ENCODE measurements at regions not wholly inside any gene's neighbourhood (a gene's known extent, or its start where the extent isn't known, plus 50 kb on each side); places are given as distances from the start of the nearest gene placed in this dataset.

DNA sequence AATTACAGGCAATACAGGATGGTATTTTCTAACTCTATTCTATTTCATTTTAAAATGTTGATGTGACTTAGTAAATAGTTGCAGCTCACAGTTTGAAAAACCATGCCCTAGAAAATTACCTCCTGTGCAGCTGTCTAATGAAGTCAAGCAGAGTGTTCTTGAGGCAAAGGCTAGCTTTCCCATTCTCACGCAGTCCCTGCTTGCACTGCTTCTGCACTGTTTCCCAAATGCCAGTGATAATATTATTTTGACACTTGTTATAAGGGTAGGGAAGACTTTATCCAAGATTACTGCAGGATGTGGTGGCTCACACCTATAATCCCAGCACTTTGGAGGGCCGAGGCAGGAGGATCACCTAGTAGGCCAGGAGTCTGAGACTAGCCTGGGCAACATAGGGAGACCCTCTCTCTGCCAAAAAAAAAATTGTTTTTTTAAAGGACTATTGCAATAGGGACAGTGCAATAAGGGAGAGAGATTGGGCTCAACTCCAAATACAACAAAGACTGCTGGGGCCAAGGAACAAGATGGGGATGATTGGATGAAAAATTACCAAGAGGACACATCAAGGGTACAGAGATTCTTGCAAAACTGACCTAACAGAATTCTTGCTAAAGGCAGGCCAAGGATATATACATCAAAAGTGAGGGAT is 196.1 kb downstream of the LY86 start:
- no peak for DNase-seq

DNA sequence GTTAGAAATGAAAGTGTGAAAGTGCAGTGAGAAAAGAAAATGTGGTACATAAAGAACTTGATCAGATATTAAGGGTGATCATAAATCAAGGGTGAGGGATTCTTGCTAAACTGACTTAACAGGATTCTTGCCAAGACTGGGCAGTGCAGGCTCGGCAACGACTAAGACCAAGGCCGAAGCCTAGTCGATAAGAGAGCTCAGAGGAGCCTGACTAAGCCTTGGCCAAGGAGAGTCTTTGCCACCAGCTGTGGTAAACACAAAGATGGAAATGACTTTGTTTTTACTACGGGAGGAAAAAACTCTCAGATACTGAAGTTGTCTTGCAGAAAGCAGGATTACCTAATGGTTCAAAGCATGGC is 196.6 kb downstream of the LY86 start:
- DNase-seq: no peak

DNA sequence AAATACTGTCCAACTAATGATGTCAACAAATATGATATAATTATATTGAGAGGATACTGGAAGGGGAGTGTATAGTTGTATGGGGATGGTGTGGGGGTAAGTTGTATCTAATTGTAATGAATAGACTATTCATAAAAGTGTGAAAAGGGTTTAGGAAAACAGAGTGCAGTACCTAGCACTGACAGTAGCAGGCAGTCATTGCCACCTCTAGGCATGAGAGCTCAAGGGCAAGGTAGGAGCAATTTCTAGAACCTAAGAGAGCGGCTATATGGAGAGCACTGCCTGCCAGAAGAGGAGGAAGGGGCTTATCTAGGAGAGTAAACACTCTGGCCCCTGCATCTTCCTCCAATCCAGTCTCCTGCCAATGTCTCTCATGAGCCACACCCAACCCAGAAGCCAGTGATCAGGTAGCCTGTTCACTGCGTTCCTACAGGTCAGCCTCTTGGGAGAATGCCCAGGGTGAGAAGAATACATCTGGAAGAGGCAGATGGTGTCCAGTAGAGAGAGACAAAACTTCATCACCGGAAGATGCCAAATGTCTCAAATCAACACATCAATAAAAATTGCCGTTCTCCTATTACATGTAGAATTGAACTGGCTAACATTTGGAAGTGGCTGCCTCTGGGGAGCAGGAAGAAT is 200.0 kb downstream of the LY86 start:
- peak; percentile 60 to 64 for DNase-seq

DNA sequence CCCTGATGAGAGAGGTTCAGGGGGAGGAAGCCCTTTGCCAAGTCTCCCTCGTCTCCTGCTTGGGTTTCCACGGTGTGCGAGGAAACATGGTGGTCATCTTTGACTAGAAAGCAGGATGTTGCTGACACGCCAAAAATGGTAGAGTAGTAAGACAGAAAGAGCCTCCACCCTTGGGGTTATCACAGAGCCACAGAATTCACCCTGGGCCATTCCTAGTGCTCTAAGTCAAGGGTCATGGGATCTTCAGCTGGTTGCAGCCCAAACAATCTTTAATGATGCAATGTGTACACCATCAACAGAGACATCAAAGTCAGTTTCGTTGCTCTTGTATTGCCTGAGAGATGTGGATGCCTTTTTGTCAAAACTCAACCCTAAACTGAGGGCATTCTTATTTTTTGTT is 201.9 kb downstream of the LY86 start:
- DNase-seq: no peak

DNA sequence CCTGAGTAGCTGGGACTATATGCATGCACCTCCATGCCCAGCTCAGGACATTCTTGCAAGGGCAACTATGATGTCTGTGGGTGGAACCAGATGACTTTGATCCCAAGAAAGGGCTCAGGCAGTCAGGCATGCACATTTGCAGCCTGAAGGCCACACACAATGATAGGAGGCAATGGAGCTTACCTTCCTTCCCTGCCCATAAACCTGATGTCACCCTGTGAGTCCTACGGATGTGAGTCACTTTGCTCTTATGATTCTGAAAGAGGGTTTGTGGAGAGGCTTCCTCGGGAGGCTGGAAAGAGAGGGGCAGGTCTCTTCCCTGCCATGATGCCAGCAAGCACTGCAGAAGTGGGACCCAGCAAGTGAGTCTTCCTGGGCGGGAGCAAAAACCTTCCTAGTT is 202.4 kb downstream of the LY86 start:
- DNase-seq: peak; percentile 23 to 58

DNA sequence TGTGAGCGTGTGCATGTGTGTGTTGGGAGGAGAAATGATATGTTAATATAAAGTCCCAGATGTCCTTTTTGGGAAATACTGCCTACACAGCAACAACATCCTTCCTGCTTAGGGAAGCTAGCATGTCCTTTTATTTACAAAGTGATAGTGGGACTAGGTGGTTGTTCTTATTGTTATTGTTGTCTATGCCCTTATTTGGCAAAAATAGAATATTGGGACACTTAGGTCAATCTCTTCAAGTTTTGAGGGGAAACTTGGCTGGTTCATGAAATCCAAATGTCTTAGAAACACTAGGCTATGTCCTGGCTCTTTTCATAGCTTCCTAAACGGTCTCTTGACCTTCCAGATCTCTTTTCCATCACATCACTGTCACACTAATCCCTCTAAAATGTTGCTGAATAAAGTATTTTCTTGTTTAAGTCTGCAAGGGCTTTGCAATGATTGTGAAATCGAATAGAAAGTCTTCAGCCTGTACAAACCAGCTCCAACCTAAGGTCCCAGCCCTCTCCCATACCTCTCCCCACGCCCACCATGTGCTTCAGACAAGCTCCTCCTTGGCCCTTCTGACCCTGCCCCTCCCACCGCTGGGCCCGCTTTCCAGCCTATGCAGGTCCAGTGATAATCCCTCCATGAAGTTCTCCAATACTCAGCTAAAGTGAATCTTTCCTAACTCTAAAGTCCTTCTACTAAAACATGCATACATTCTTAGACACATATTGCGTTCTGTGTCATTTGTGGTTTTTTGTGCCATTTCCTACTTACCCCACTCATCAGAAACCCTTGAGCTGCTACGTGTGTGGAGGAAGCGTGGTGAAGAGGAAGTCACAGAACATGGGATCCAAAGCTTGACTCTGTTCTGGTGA is 205.1 kb downstream of the LY86 start:
- DNase-seq: peak; percentile 93 to 96

DNA sequence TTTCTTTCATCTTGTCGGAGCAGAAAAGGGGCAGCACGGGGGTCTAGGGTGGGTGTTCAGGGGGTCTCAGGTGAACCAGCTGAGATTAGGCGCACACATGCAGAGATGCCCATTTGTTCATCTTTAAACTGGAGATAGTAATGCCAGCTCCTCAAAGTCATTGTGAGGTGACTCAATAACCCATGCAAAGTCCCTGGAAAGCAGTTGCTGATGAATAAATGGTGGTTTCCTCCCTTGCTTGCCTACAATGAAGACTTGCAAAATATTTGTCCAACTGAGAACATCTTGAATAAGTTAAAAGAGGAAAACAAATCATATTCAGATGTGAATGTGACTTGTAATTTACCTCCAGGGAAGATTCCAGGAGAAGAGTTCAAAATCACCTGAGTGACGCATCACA is 206.9 kb downstream of the LY86 start:
- DNase-seq: peak; percentile 61 to 73

DNA sequence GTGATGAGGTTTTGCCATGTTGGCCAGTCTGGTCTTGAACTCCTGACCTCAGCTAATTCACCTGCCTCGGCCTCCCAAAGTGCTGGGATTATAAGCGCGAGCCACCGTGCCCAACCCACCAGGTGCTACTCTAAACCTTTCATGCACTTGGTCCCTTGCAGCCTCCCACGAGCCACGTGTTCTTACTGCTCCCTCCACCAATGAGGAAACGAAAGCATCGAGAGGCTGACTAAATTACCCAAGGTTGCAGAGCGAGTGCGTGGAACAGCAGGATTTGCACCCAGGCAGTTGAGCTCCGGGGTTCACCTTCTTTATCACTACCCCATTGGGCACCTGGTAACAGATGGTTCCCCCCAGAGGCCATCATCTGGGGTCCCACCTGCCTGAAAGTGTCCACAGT is 208.3 kb downstream of the LY86 start:
- DNase-seq: peak; percentile 36 to 52

DNA sequence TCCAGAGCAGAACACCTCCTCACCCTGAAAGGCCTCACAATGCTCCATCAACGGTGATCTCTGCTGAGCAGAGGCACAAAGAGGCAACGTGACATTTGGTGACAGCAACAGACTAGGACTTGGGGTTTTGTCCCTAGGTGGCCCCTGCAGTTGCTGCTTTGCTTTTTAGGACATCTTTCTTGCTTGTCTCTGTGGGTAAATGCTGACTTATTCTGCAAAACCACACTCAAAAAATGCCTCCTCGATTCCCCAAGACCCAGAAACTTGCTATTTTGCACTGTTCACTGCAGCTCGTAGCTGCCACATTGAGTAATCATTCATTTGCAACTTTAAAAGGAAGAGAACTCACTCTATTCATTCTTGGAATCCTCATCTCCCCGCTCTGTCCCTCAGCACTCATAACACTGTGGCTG is 209.9 kb downstream of the LY86 start:
- peak; percentile 34 for DNase-seq

DNA sequence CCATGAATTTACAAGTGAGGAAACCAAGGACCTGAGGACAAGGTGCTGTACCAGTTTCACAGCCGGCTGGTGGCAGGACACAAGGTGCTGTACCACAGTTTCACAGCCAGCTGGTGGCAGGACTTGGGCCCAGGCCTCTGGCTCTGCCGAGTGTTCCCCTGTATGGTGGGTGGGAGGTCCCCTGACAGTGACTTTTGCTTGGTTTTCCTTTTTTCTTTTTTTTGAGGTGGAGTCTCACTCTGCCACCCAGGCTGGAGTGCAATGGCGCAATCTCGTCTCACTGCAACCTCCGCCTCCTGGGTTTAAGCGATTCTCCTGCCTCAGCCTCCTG is 212.4 kb downstream of the LY86 start:
- DNase-seq: peak; percentile 71 to 83

DNA sequence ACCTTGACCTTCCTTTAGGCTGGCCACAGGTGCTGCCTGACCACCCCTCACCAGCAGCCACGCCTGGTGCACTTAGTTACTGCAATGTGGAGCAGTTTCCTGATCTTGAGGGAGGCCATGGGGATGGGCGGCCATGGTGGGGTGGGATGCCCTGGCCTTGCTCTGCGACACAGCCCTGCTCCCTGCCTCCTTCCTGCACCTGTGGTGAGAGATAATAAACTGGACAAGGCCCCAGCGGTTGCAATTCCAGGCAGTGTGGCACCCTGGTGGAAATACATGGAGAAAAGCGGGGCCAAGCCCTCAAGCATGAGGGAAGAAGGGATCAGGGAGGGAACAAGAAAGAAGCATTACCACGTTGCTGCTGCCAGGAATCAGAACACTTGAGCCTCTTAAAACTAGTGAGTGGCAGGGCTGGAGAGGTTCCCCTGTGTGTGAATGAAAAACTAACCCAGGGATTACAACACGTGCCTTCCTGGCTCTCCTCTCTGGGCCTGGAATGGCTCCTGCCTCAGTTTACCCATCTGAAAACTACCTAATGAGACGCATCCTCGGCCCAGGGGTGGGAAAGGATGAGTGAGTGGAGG is 213.2 kb downstream of the LY86 start:
- DNase-seq: no peak

DNA sequence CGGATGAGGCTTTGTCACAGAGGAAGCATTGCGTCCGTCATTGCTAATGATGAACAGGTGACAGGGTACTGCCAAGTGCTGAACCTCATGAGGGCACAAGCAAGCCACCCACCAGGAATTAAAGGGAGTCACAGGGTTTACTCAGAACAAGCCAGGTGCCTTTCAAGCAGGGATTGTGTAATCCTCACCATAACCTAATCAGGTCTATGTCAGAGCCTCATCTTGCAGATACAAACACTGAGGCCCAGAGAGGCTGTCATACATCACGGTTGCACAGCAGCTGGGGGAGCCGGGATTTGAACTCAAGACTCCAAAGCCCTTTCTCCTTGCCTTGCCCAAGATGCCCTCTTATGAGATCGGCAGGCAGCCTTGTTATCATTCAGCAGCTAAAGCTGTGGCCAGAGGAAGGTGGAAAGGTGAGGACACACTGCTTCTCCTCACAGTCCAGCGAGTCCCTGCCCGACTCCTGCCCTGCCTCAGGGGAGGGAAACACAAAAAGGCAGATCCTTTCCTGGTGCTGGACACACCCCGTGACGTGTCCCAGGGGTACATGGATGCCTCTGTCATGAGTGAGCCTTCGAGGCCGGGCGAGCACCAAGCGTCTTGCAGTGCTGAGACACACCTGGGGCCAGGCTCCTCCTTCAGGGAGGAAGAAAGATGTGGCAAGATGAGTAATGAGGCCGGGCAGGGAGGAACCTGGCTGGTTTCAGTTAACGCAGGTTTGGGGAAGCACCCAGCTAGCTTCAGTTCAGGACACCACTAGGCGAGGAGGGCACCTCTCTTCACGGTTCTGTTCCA is 214.9 kb downstream of the LY86 start:
- no peak for DNase-seq

DNA sequence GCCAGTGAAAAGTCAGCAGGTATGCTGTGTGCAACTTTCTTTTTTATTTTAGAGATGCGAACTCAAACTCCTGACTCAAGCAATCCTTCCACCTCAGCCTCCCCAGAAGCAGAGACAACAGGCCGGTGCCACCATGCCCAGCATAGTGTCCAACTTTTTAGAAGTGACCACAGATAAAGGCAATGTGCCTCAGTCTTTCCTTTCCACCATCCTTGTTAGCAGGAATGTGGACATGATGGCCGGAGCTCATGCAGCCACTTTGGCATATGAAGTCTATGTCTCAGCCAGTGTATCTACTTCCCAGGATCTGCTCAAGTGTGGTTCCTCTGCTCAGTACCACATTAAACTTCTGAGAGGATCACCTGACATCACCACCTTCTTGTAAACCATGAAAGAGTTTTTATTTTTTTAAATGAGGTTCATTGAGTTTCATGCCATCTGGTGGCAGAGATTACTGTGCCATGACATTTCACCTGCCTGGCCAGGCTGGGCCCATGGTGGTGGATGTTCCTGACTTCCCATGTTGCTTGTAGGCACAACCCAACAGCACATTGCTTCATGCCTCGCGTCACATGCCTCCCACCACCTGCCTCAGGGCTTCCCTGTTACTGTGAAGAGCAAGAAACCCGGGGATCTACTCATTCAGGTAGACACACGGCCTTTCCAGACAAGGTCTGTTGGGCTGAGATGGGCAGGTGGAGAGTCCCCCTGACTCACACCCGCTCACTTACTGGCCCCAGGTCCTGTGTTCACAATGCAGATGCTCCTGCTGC is 216.5 kb downstream of the LY86 start:
- DNase-seq: peak; percentile 24 to 72

DNA sequence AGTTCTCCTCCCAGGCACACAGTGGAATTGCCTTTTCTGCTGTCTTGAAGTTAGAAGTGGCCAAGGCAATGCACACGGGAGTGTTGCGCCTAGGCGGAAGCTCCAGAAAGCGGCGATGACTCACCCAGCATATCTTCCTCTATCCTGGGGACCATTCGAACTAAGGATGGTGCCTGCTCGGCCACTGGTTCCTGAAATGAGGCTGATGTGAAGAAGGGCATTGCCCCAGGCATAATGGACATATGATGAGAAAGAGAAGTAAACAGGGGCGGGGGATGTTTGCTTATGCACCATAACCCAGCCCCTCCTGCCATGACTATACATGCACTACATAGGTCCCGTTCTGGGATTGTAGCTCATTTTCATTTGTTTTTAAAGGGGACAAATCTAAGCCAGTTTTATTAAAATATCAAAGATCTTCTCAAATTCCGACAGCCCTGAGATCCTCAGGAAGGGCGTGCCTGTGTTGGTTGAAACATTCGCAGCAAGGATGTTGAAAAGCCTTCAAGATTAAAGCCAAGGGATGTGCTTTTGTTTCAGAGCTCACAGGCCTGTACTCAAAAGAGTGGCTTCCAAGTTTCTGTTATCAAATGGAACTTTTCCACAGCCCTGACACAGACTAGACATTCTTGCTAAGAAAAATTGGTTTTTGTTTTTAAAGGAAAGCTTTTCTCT is 218.5 kb downstream of the LY86 start:
- peak; percentile 97 to 98 for DNase-seq

DNA sequence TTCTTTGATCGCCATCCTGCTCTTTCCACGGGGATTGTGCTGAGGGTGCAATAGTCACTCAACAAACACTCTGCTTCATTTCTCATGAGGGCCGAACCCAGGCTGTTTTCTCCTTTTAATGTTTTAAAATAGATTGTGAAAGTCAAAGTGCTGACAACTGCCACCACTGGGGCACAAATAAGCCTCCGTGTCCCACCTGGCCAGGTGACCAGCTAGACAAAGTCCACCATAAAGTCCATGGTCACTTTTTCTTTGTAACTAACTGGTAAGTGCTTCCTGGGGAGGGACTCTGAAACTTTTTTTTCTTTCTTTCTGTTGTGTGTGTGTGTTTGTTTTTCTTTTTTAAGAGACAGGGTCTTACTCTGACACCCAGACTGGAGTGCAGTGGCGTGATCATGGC is 219.8 kb downstream of the LY86 start:
- DNase-seq: no peak

DNA sequence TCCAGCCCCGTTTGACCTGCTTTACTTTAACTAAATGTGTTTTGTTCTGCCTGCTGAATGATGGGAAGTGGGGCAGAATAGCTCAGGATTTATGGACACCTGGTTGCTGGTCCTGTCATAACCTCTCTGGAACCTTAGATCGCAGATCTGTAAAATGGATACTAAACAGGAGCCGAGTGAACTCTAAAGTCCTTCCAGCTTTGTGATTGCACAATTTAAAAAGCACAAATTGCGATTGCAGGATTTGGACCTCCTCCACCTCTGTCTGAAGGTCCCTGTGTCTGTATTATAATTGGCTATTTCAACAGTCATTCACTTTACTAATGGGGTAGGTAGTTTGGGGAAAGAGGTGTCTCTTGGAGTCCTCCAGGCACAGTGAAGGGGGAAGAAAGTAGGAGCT is 220.4 kb downstream of the LY86 start:
- DNase-seq: no peak

DNA sequence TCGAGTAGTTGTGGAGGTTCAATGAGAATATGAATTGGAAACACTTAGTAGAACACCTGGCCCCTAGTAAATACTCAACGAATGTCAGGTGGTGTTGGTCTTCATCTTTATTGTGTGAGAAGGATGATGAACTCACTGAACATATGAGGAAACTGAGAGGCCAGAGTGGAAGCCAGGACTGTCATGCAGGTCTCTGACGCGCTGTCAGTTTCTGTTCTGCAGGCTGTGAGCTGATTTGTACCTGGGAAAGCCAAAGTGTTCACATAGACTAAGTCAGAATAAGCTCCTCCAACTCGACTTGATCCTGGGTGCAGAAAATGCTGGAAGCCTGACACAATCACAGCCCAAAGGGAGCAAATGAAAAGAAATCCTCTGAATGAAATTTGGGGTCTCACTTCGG is 222.2 kb downstream of the LY86 start:
- no peak for DNase-seq

DNA sequence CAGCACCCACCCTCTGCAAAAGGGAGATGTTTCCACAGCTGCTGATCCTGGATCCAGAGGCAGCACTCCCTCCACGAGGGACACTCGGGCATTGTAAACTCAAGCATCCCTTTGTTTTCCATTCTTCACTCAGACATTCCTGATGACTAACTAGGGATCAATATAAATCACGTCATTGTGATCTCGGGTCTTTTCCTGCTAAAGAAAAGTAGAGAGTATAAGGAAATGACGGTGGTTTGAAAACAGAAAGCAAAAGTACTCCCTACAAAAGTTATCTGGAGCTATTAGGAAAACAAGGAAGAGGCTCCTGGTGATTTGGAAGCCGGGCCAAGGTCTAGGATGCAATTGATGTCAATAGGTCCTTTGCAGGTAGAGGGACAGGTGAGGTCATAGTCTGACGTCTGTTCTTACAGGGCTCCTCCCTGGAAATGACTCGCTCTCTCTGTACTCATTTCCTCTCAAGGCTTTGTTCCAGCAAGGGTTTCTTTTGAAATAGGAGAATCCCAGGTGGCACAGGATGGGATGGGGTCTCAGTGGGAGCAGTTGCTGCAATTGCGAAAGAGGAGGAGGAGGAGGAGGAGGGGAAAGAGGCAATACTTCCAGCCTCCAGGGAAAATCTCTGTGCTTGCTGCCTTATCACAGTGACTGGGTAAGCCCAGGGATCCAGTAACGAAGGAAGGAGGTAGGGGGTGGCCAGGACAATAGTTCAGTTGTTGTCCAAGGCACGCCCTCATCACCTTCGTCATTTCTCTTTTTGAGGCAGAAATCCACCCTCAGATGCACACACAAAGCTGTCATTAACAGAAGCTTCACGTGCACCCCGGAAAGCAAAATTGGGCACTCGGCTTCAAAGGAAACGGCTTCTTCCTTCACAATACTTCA is 222.8 kb downstream of the LY86 start:
- peak; percentile 38 to 50 for DNase-seq

DNA sequence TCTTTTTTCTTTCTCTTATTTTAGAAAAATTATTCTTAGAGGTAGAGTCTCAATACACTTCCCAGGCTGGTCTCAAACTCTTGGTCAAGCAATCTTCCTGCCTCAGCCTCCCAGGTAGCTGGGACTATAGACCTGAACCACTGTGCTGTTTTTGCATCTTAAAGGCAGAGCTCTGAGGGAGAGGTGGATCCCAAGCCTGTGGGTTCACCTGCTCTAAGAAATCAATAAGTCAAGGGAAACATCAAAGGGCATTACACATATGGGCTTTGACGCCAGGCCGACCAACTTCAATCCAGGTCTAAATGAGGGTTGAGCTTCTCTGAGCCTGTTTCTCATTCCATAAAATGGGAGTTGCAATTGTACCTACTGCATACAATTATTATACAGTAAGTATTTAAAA is 223.9 kb downstream of the LY86 start:
- no peak for DNase-seq

DNA sequence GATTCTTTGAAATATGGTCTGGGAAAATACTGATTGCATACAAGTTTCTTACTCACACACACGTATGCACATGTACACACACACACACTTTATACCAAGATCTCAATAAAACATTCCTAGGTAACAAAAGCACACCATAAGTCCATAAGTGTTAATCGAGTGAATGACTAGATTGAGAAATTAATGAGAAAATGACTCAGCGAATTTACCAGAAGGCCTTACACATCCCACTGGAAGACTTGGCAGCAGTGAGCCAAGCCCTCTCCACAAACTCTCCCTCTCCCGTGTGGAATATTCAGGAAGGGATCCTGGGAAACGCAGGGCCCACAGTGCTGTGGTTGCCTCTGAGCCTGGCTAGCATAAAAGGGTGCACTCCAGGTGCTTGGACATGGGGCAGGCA is 227.2 kb downstream of the LY86 start:
- DNase-seq: no peak

Data from inflammatory macrophage (primary cell).